GM13977 (cell line): ENCODE measurements at regions not wholly inside any gene's neighbourhood (a gene's known extent, or its start where the extent isn't known, plus 50 kb on each side); places are given as distances from the start of the nearest gene placed in this dataset.

Source experiments
- DNase-seq: peaks from one replicate; pipeline ENCODE4 v3.0.0; 2012; ENCODE audit warnings: low spot score
- CTCF ChIP-seq: IDR thresholded peaks from 2 replicates; pipeline ENCODE4 v1.5.1; 2012; ENCODE audit warnings: mild to moderate bottlenecking, control low read depth; ENCODE audit not compliant: insufficient read depth; ENCODE audit errors: extremely low read depth, missing control alignments
- in situ Hi-C: fragments of 300-500 bp; cut with MboI; formaldehyde crosslinking; loops from one replicate; pipeline ENCODE4 v1.12.0; 2022; ENCODE audit warnings: low sequenced_read_pairs, low pct_unique_long_range_greater_than_20kb, mixed read lengths, inconsistent platforms; ENCODE audit not compliant: unreplicated experiment

DNA sequence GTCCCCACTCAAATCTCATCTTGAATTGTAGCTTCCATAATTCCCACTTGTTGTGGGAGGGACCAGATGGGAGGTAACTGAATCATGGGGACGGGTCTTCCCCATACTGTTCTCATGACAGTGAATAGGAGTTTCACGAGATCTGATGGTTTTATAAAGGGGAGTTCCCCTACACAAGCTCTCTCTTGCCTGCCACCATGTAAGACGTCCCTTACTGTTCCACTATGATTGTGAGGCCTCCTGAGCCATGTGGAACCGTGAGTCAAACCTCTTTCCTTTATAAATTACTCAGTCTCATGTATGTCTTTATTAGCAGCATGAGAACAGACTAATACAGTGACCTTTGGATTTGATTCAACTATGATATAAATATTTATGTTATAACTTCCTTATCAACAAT is 78.0 kb downstream of the CYRIA start:
- in situ Hi-C loops, result no loop called here
- no peak for TF ChIP-seq CTCF
- no peak for DNase-seq

DNA sequence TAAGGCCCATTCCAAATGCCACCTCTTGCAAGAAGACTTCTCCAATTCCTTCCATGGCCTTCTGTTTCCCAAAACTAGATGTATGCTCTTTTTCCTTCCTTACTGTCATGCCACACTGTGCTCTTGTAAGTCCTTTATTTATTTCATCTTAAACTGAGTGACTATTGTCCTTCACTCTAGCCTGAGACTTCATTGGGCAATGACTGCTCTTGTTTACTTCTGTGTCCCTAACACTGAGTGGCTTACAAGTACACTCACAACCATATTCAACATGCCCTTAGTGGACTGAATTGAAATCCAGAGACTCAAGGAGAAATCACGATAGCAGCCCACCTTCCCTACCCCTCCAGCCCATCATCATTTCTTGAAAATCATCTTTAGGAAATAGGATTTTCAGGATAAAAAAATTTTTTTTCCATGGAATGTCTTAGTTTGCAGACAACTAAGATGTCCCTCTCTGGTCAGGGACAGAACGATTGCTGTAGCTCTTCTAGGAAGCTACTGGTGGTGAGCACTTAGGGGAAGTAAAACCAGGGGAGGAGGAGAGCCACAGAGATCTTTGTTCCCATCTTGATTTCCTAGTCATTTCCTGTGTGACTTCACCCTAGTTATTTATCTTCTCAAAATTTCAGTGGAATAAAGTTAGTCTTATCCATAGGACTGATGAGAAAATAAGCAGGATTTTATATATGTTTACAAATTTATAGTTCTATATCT is 80.7 kb downstream of the CYRIA start:
- in situ Hi-C loops, result no loop called here
- no peak for TF ChIP-seq CTCF
- no peak for DNase-seq

DNA sequence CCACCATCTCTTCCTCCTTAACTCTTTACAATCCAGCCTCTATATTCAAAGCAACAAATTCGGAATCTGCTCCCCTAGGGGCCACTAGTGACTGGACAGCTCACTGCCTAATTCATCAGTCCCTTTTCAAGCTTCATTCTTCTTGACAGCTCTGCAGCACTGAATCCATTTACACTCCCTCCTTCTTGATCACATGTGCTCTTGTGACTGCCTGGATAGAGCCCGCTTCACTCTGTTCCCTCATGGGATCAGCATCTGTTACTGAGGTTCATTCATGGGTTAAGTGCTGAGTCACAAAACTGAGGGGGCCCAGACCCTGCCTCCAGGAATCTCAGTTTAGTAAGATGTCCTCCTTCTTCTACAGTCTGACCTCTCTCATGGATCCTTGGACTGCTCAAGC is 81.5 kb downstream of the CYRIA start:
- no peak for DNase-seq
- in situ Hi-C loops, result no loop called here
- no peak for TF ChIP-seq CTCF

GRCh38 chr2:16581241-16581640 is 84.4 kb downstream of the CYRIA start:
- in situ Hi-C loops, result no loop called here
- no peak for TF ChIP-seq CTCF
- DNase-seq, result no peak

DNA sequence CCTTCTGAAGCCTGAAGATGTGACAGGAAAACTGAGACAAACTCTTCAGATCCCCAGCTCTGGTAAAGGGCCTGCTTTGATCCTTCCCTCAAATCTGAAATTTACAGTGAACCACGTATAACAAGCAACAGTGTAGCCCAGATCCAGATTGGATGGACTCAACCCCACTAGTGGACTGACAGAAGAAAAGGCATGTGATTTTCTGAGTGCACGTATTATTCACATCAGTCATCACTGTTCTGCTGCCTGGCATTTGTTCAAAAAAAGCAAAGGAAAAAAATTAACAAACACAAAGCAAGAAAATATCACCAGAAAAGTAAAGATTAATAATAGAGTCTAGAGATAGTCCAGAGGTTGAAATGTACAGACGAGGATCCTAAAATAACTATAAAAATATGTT is 87.6 kb downstream of the CYRIA start:
- no peak for TF ChIP-seq CTCF
- in situ Hi-C loops, result no loop called here
- no peak for DNase-seq

DNA sequence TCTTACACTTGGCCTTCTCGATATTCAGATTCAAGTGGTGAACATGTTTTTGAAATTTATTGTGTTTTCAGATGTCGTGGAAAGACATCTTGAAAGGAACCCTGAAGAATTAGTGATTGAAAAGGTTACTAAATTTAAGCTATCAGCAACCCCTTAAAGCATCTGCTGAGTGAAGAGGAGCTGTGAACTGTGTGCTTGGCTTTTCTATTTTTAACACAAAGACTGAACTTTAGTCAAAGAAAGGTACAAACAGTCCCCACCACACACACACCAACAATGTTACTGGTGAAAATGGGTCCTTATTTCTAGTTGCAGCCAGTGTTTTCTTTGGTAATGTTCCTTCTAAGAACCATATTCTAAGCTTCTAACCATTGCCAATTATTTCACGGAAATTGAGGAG is 95.1 kb downstream of the CYRIA start:
- in situ Hi-C loops, result no loop called here
- TF ChIP-seq CTCF, result no peak
- no peak for DNase-seq
